ENCODE measurements at regions not wholly inside any gene's neighbourhood (a gene's known extent, or its start where the extent isn't known, plus 50 kb on each side); places are given as distances from the start of the nearest gene placed in this dataset.
"Not testable (repeated sequence)": the region's sequence is repeated elsewhere in the genome, so short reads cannot be mapped to it uniquely, and the experiment has no call there.

GRCh38 chr6:121885399-121886152 is 450.1 kb downstream of the GJA1 start:
- no peaks in the 10 kb centered on the region for H3K4me1 ChIP-seq
- TF ChIP-seq CTCF (IDR thresholded peaks at IDR 0.05), result no peak
- no peaks in the 10 kb centered on the region for H3K27me3 ChIP-seq (ENCODE audit: low read depth)
- H3K9me3 ChIP-seq, result no peaks in the 10 kb centered on the region
- intact Hi-C loops (cut with DNase I), result no loop called here
- H3K27ac ChIP-seq, result no peak overlapping the region
- ATAC-seq (peak; percentile 81 to 91), DNase-seq (no peak)
- no peaks in the 10 kb centered on the region for H3K36me3 ChIP-seq
- H3K4me3 ChIP-seq, result no peak overlapping the region

GRCh38 chr6:121886223-121886830 is 450.9 kb downstream of the GJA1 start:
- Histone ChIP-seq H3K27ac (no peak overlapping the region), H3K9me3 (no peaks in the 10 kb centered on the region), H3K27me3 (ENCODE audit: low read depth) (no peaks in the 10 kb centered on the region), H3K36me3 (no peaks in the 10 kb centered on the region), H3K4me3 (no peak overlapping the region), H3K4me1 (no peaks in the 10 kb centered on the region)
- DNase-seq (no peak), ATAC-seq (peak in 1 of 2 donors; percentile 37)
- no peak for TF ChIP-seq CTCF (IDR thresholded peaks at IDR 0.05)
- intact Hi-C loops (cut with DNase I), result no loop called here

GRCh38 chr6:121887724-121888123 is 452.3 kb downstream of the GJA1 start:
- no peaks in the 10 kb centered on the region for H3K4me1 ChIP-seq
- intact Hi-C loops (cut with DNase I), result no loop called here
- DNase-seq (no peak), ATAC-seq (no peak)
- no peaks in the 10 kb centered on the region for H3K9me3 ChIP-seq
- no peaks in the 10 kb centered on the region for H3K27me3 ChIP-seq (ENCODE audit: low read depth)
- no peaks in the 10 kb centered on the region for H3K36me3 ChIP-seq
- no peak for TF ChIP-seq CTCF (IDR thresholded peaks at IDR 0.05)
- H3K4me3 ChIP-seq, result no peak overlapping the region
- no peak overlapping the region for H3K27ac ChIP-seq

- DNase-seq (no peak), ATAC-seq (no peak)
- intact Hi-C loops (cut with DNase I), result no loop called here
These were observed 455.0 kb downstream of the GJA1 start for GRCh38 chr6:121890307-121890910.

GRCh38 chr6:121895731-121896130 is 460.3 kb downstream of the GJA1 start:
- intact Hi-C loops (cut with DNase I); H3K27ac ChIP-seq; H3K36me3 ChIP-seq; ATAC-seq; DNase-seq; H3K4me3 ChIP-seq; H3K4me1 ChIP-seq; H3K9me3 ChIP-seq; H3K27me3 ChIP-seq (ENCODE audit: low read depth): not testable (repeated sequence)

More at GRCh38 chr6:121890307-121890910, 455.0 kb downstream of the GJA1 start:
- H3K9me3 ChIP-seq, result no peaks in the 10 kb centered on the region
- TF ChIP-seq CTCF (IDR thresholded peaks at IDR 0.05), result no peak
- no peak overlapping the region for H3K4me3 ChIP-seq
- H3K4me1 ChIP-seq, result no peaks in the 10 kb centered on the region
- H3K27me3 ChIP-seq (ENCODE audit: low read depth), result no peaks in the 10 kb centered on the region
- no peaks in the 10 kb centered on the region for H3K36me3 ChIP-seq
- no peak overlapping the region for H3K27ac ChIP-seq

GRCh38 chr6:121896363-121896762 is 460.9 kb downstream of the GJA1 start:
- Histone ChIP-seq H3K27me3 (ENCODE audit: low read depth) (no peaks in the 10 kb centered on the region), H3K9me3 (no peaks in the 10 kb centered on the region), H3K27ac (no peak overlapping the region), H3K4me1 (no peaks in the 10 kb centered on the region), H3K36me3 (no peaks in the 10 kb centered on the region), H3K4me3 (no peak overlapping the region)
- DNase-seq (no peak), ATAC-seq (no peak)
- TF ChIP-seq CTCF (IDR thresholded peaks at IDR 0.05), result no peak
- intact Hi-C loops (cut with DNase I), result no loop called here

Measured in lower lobe of right lung (tissue), 2 donors.